A673 (cell line): ENCODE measurements at regions not wholly inside any gene's neighbourhood (a gene's known extent, or its start where the extent isn't known, plus 50 kb on each side); places are given as distances from the start of the nearest gene placed in this dataset.

Experiments used
- BruUV-seq: library from RNA; stranded (reverse); fragments of 400-500 nt; replicated peaks from 2 replicates; lab custom pipeline; 2021; lab: Mats Ljungman, UMichigan
- CTCF ChIA-PET: fragments of 300-600 bp; sonication (Branson Sonifier 250); formaldehyde crosslinking; loops from one replicate; lab custom pipeline; 2022; ENCODE audit warnings: antibody characterized with exemption; lab: Charles Lee
- POLR2A ChIA-PET: fragments of 300-600 bp; sonication (Branson Sonifier 250); formaldehyde crosslinking; loops from one replicate; lab custom pipeline; 2022; ENCODE audit warnings: antibody characterized with exemption; ENCODE audit not compliant: low non-redundant PET; lab: Charles Lee
- DNase-seq: peaks from one replicate; pipeline ENCODE4 v3.0.0-alpha.2; 2015; ENCODE audit warnings: low spot score
- H3K27ac ChIP-seq: fragments of 200-600 bp; sonication (generic); 2 replicates; pipeline ENCODE4 v1.5.1; 2016; ENCODE audit warnings: mixed run types, low read depth, mild to moderate bottlenecking, mixed read lengths, antibody characterized with exemption, low read length; ENCODE audit not compliant: poor library complexity, severe bottlenecking
- H3K27me3 ChIP-seq: fragments of 200-600 bp; sonication (generic); replicated peaks from 2 replicates; pipeline ENCODE4 v1.6.1; 2017; ENCODE audit warnings: mixed run types, low read depth, mild to moderate bottlenecking, mixed read lengths, antibody characterized with exemption, low read length; ENCODE audit not compliant: insufficient read depth, poor library complexity
- H3K36me3 ChIP-seq: fragments of 200-600 bp; sonication (generic); 2 replicates; pipeline ENCODE4 v1.6.1; 2016; ENCODE audit warnings: mixed run types, mild to moderate bottlenecking, mixed read lengths, antibody characterized with exemption, low read length; ENCODE audit not compliant: insufficient read depth, poor library complexity, severe bottlenecking
- H3K4me1 ChIP-seq: fragments of 200-600 bp; sonication (generic); 2 replicates; pipeline ENCODE4 v1.6.1; 2017; ENCODE audit warnings: mixed run types, mild to moderate bottlenecking, mixed read lengths, antibody characterized with exemption, low read length; ENCODE audit not compliant: insufficient read depth, poor library complexity, severe bottlenecking
- H3K4me3 ChIP-seq: fragments of 200-600 bp; sonication (generic); 2 replicates; pipeline ENCODE4 v1.5.1; 2016; ENCODE audit warnings: low read depth, mixed run types, mild to moderate bottlenecking, mixed read lengths, low read length; ENCODE audit not compliant: poor library complexity, severe bottlenecking
- H3K9me3 ChIP-seq: fragments of 200-600 bp; sonication (generic); 2 replicates; pipeline ENCODE4 v1.6.1; 2016; ENCODE audit warnings: mixed run types, low read depth, mild to moderate bottlenecking, mixed read lengths, antibody characterized with exemption, low read length; ENCODE audit not compliant: poor library complexity, severe bottlenecking
- CTCF ChIP-seq: fragments of 300-800, 200-600 bp; sonication (generic); conservative IDR thresholded peaks from 2 replicates; pipeline ENCODE4 v1.5.1; 2017; ENCODE audit warnings: low read depth, mild to moderate bottlenecking, antibody characterized with exemption, low read length, moderate library complexity, mixed read lengths
- EZH2 ChIP-seq: fragments of 200-600 bp; sonication (generic); IDR thresholded peaks from 2 replicates; pipeline ENCODE4 v1.6.1; 2017; ENCODE audit warnings: borderline replicate concordance, low read depth, mild to moderate bottlenecking, mixed read lengths, antibody characterized with exemption, low read length; ENCODE audit not compliant: poor library complexity, severe bottlenecking
- intact Hi-C: fragments of 100-400 bp; cut with micrococcal nuclease; formaldehyde crosslinking; loops from one replicate; pipeline ENCODE4 v1.10.0; 2022; ENCODE audit not compliant: unreplicated experiment

- DNase-seq, result no peak
- no TSS peak for BruUV-seq
- no peaks in the 10 kb centered on the region for H3K4me1 ChIP-seq
- ChIA-PET CTCF (no interaction called here), POLR2A (no interaction called here)
- no peaks in the 10 kb centered on the region for H3K36me3 ChIP-seq
- H3K27me3 ChIP-seq, result no peaks in the 10 kb centered on the region
- TF ChIP-seq CTCF, result no peak
- no peak for TF ChIP-seq EZH2
- H3K27ac ChIP-seq, result no peak overlapping the region
- no peak overlapping the region for H3K4me3 ChIP-seq
- intact Hi-C loops, result no loop called here
- H3K9me3 ChIP-seq, result no peaks in the 10 kb centered on the region
These were observed 910.8 kb upstream of the SLITRK6 start for GRCh38 chr13:86710013-86710412.

- no TSS peak for BruUV-seq
- H3K4me3 ChIP-seq, result no peak overlapping the region
- intact Hi-C loops, result no loop called here
- ChIA-PET CTCF (no interaction called here), POLR2A (no interaction called here)
- no peak for DNase-seq
- H3K27me3 ChIP-seq, result no peaks in the 10 kb centered on the region
- H3K27ac ChIP-seq, result no peak overlapping the region
- TF ChIP-seq EZH2 (no peak), CTCF (no peak)
- no peaks in the 10 kb centered on the region for H3K36me3 ChIP-seq
- H3K4me1 ChIP-seq, result no peaks in the 10 kb centered on the region
- H3K9me3 ChIP-seq, result no peaks in the 10 kb centered on the region
These were observed 911.7 kb upstream of the SLITRK6 start for GRCh38 chr13:86710896-86711295.

- no peaks in the 10 kb centered on the region for H3K27me3 ChIP-seq
- ChIA-PET CTCF (no interaction called here), POLR2A (no interaction called here)
- no peak for DNase-seq
- BruUV-seq, result no TSS peak
- no peak overlapping the region for H3K4me3 ChIP-seq
- no peak overlapping the region for H3K27ac ChIP-seq
- no peaks in the 10 kb centered on the region for H3K36me3 ChIP-seq
- H3K9me3 ChIP-seq, result no peaks in the 10 kb centered on the region
- intact Hi-C loops, result no loop called here
- no peaks in the 10 kb centered on the region for H3K4me1 ChIP-seq
- TF ChIP-seq EZH2 (no peak), CTCF (no peak)
These were observed 915.3 kb upstream of the SLITRK6 start for GRCh38 chr13:86714495-86714894.
